ENCODE measurements at regions not wholly inside any gene's neighbourhood (a gene's known extent, or its start where the extent isn't known, plus 50 kb on each side); places are given as distances from the start of the nearest gene placed in this dataset.

- H3K4me1 Mint-ChIP-seq: no peaks in the 10 kb centered on the region
- no peak overlapping the region for H3K4me3 Mint-ChIP-seq
- Histone ChIP-seq H3K27me3 (replicated peaks in 1 of 4; ENCODE audit: control extremely low read depth in 1 of 4, control insufficient read depth in 3 of 4, insufficient read depth in 4 of 4, low read length in 3 of 4) (no peaks in the 10 kb centered on the region), H3K9ac (ENCODE audit: low read length) (no peak overlapping the region), H3K4me3 (ENCODE audit: control extremely low read depth in 1 of 5, extremely low read depth in 1 of 5, insufficient read depth in 1 of 5, low read depth in 2 of 5, low read length in 4 of 5) (no peak overlapping the region), H2AFZ (ENCODE audit: insufficient read depth, low read depth, low read length, poor library complexity, severe bottlenecking) (no peak overlapping the region), H3K9me3 (ENCODE audit: control extremely low read depth in 1 of 3, control insufficient read depth in 2 of 3, insufficient read depth in 1 of 3, low read length in 2 of 3) (no peaks in the 10 kb centered on the region), H3K79me2 (ENCODE audit: control insufficient read depth, insufficient read depth, low read length) (no peaks in the 10 kb centered on the region), H3K27ac (ENCODE audit: low read length in 2 of 2) (no peak overlapping the region), H3K4me2 (replicated peaks; ENCODE audit: low read depth, low read length, poor library complexity, severe bottlenecking) (no peak overlapping the region), H3K4me1 (ENCODE audit: control insufficient read depth in 2 of 2, insufficient read depth in 2 of 2, low read length in 2 of 2) (no peaks in the 10 kb centered on the region), H3K36me3 (replicated peaks in 1 of 2; ENCODE audit: control extremely low read depth in 1 of 2, control insufficient read depth in 1 of 2, extremely low read depth in 1 of 2, insufficient read depth in 2 of 2, low read length in 1 of 2) (no peaks in the 10 kb centered on the region), H4K20me1 (ENCODE audit: control insufficient read depth, insufficient read depth, low read length, poor library complexity, severe bottlenecking) (no peaks in the 10 kb centered on the region)
- POLR2A ChIA-PET: no interaction called here
- DNase-seq: no peak
- H3K27ac Mint-ChIP-seq: no peak overlapping the region
- CTCF ChIA-PET: no interaction called here
- no peak for ATAC-seq (ENCODE audit: low read depth)
- WGBS (ENCODE audit: insufficient coverage): 96% methylated on average over 4 of the region's 9 CpGs
- no peaks in the 10 kb centered on the region for H3K9me3 Mint-ChIP-seq (ENCODE audit: insufficient read depth)
- TF ChIP-seq CTCF (IDR thresholded peaks at IDR 0.05): no peak
- TF ChIP-seq EZH2 (IDR thresholded peaks at IDR 0.05; ENCODE audit: borderline replicate concordance, insufficient read depth, low read depth, low read length, poor library complexity, severe bottlenecking): no peak
- H3K27me3 Mint-ChIP-seq: no peaks in the 10 kb centered on the region
- intact Hi-C loops (cut with micrococcal nuclease): no loop called here
Observed at GRCh38 chr6:11918739-11919605, 93.1 kb upstream of the HIVEP1 start.

- H3K4me1 Mint-ChIP-seq: no peaks in the 10 kb centered on the region
- intact Hi-C loops (cut with micrococcal nuclease): no loop called here
- no peak for DNase-seq
- Histone ChIP-seq H3K9me3 (ENCODE audit: control extremely low read depth in 1 of 3, control insufficient read depth in 2 of 3, insufficient read depth in 1 of 3, low read length in 2 of 3) (no peaks in the 10 kb centered on the region), H3K27me3 (replicated peaks in 1 of 4; ENCODE audit: control extremely low read depth in 1 of 4, control insufficient read depth in 3 of 4, insufficient read depth in 4 of 4, low read length in 3 of 4) (no peaks in the 10 kb centered on the region), H3K4me3 (ENCODE audit: control extremely low read depth in 1 of 5, extremely low read depth in 1 of 5, insufficient read depth in 1 of 5, low read depth in 2 of 5, low read length in 4 of 5) (no peak overlapping the region), H3K36me3 (replicated peaks in 1 of 2; ENCODE audit: control extremely low read depth in 1 of 2, control insufficient read depth in 1 of 2, extremely low read depth in 1 of 2, insufficient read depth in 2 of 2, low read length in 1 of 2) (no peaks in the 10 kb centered on the region), H3K9ac (ENCODE audit: low read length) (no peak overlapping the region), H3K79me2 (ENCODE audit: control insufficient read depth, insufficient read depth, low read length) (no peaks in the 10 kb centered on the region), H2AFZ (ENCODE audit: insufficient read depth, low read depth, low read length, poor library complexity, severe bottlenecking) (no peak overlapping the region), H3K4me1 (ENCODE audit: control insufficient read depth in 2 of 2, insufficient read depth in 2 of 2, low read length in 2 of 2) (no peaks in the 10 kb centered on the region), H3K4me2 (replicated peaks; ENCODE audit: low read depth, low read length, poor library complexity, severe bottlenecking) (no peak overlapping the region), H4K20me1 (ENCODE audit: control insufficient read depth, insufficient read depth, low read length, poor library complexity, severe bottlenecking) (no peaks in the 10 kb centered on the region), H3K27ac (ENCODE audit: low read length in 2 of 2) (no peak overlapping the region)
- ChIA-PET POLR2A (no interaction called here), CTCF (no interaction called here)
- ATAC-seq (ENCODE audit: low read depth): no peak
- TF ChIP-seq CTCF (IDR thresholded peaks at IDR 0.05): no peak
- TF ChIP-seq EZH2 (IDR thresholded peaks at IDR 0.05; ENCODE audit: borderline replicate concordance, insufficient read depth, low read depth, low read length, poor library complexity, severe bottlenecking): no peak
- peaks cover 4% of the 10 kb centered on the region for H3K27me3 Mint-ChIP-seq
- 93% methylated on average over 3 of the region's 9 CpGs for WGBS (ENCODE audit: insufficient coverage)
- H3K27ac Mint-ChIP-seq: no peak overlapping the region
- no peaks in the 10 kb centered on the region for H3K9me3 Mint-ChIP-seq (ENCODE audit: insufficient read depth)
- no peak overlapping the region for H3K4me3 Mint-ChIP-seq
Observed at GRCh38 chr6:11917951-11918738, 94.0 kb upstream of the HIVEP1 start.
